Liver (tissue), 8 donors: ENCODE measurements at regions not wholly inside any gene's neighbourhood (a gene's known extent, or its start where the extent isn't known, plus 50 kb on each side); places are given as distances from the start of the nearest gene placed in this dataset.

Source experiments
- DNase-seq: peaks from one replicate; pipeline ENCODE4 v3.0.0-alpha.2; 2017; ENCODE audit warnings: low spot score
- H3K27ac ChIP-seq, 2 donors: one replicate each; pipeline ENCODE4 v1.7.0; 2013; ENCODE audit warnings: inconsistent platforms in 2 of 2, low read length in 2 of 2, control low read depth in 1 of 2, low read depth in 1 of 2, mild to moderate bottlenecking in 1 of 2
- H3K27me3 ChIP-seq, 4 donors: one replicate each; pipeline versions ENCODE4 v1.6.1 to v1.7.0; 2013; ENCODE audit warnings: low read length in 3 of 4, inconsistent platforms in 1 of 4, mild to moderate bottlenecking in 1 of 4, moderate library complexity in 1 of 4; ENCODE audit not compliant: control insufficient read depth in 4 of 4, insufficient read depth in 4 of 4
- H3K36me3 ChIP-seq, 4 donors: one replicate each; pipeline versions ENCODE4 v1.6.1 to v1.7.0; 2013; ENCODE audit warnings: low read length in 3 of 4, mild to moderate bottlenecking in 3 of 4, low read depth in 1 of 4, moderate library complexity in 1 of 4; ENCODE audit not compliant: control insufficient read depth in 4 of 4, insufficient read depth in 3 of 4
- H3K4me1 ChIP-seq, 4 donors: one replicate each; pipeline versions ENCODE4 v1.6.1 to v1.7.0; 2013; ENCODE audit warnings: low read length in 3 of 4, mild to moderate bottlenecking in 3 of 4, moderate library complexity in 1 of 4; ENCODE audit not compliant: control insufficient read depth in 4 of 4, insufficient read depth in 4 of 4
- H3K4me3 ChIP-seq, 3 donors: one replicate each; pipeline versions ENCODE4 v1.6.1 to v1.7.0; 2013; ENCODE audit warnings: low read length in 3 of 3, control low read depth in 1 of 3, low read depth in 1 of 3, mild to moderate bottlenecking in 1 of 3
- H3K9ac ChIP-seq, 2 donors: one replicate each; pipeline ENCODE4 v1.7.0; 2013; ENCODE audit warnings: low read length in 2 of 2, mild to moderate bottlenecking in 2 of 2, moderate library complexity in 2 of 2, control low read depth in 1 of 2, low read depth in 1 of 2
- H3K9me3 ChIP-seq, 4 donors: one replicate each; pipeline versions ENCODE4 v1.6.1 to v1.7.0; 2013; ENCODE audit warnings: low read length in 3 of 4; ENCODE audit not compliant: control insufficient read depth in 4 of 4
- ATF3 ChIP-seq: IDR thresholded peaks from 2 replicates; pipeline ENCODE4 v1.6.1; 2016; ENCODE audit warnings: antibody characterized with exemption
- CTCF ChIP-seq: fragments of 150-350 bp; IDR thresholded peaks from 2 replicates; pipeline ENCODE4 v1.5.1; 2017; ENCODE audit warnings: improper control_type of control experiment, low read depth, low read length; ENCODE audit not compliant: missing input control
- EGR1 ChIP-seq, 2 donors: IDR thresholded peaks; 2 replicates each; pipeline ENCODE4 v1.6.1; 2016 to 2018; ENCODE audit warnings: antibody characterized with exemption in 2 of 2, low read depth in 2 of 2
- FOXA1 ChIP-seq: IDR thresholded peaks from 2 replicates; pipeline ENCODE4 v1.6.1; 2016; ENCODE audit warnings: antibody characterized with exemption
- FOXA2 ChIP-seq: IDR thresholded peaks from 2 replicates; pipeline ENCODE4 v1.6.1; 2016; ENCODE audit warnings: antibody characterized with exemption
- GABPA ChIP-seq, 2 donors: IDR thresholded peaks in 1 of 2; conservative IDR thresholded peaks in 1 of 2; 2 replicates each; pipeline ENCODE4 v1.6.1; 2016; ENCODE audit warnings: antibody characterized with exemption in 2 of 2, mild to moderate bottlenecking in 1 of 2, moderate library complexity in 1 of 2
- HNF4A ChIP-seq, 2 donors: conservative IDR thresholded peaks; 2 replicates each; pipeline ENCODE4 v1.6.1; 2016; ENCODE audit warnings: antibody characterized with exemption in 2 of 2, mild to moderate bottlenecking in 2 of 2
- HNF4G ChIP-seq: IDR thresholded peaks from 2 replicates; pipeline ENCODE4 v1.6.1; 2016; ENCODE audit warnings: antibody characterized with exemption
- JUND ChIP-seq, 2 donors: IDR thresholded peaks; 2 replicates each; pipeline ENCODE4 v1.6.1; 2016; ENCODE audit warnings: antibody characterized with exemption in 2 of 2
- MAX ChIP-seq: IDR thresholded peaks from 2 replicates; pipeline ENCODE4 v1.6.1; 2016; ENCODE audit warnings: antibody characterized with exemption
- NR2F2 ChIP-seq: IDR thresholded peaks from 2 replicates; pipeline ENCODE4 v1.6.1; 2016; ENCODE audit warnings: antibody characterized with exemption
- RAD21 ChIP-seq, 2 donors: IDR thresholded peaks; 2 replicates each; pipeline ENCODE4 v1.6.1; 2016; ENCODE audit warnings: antibody characterized with exemption in 2 of 2, mild to moderate bottlenecking in 2 of 2
- REST ChIP-seq: IDR thresholded peaks from 2 replicates; pipeline ENCODE4 v1.6.1; 2016; ENCODE audit warnings: antibody characterized with exemption, mild to moderate bottlenecking
- RXRA ChIP-seq, 2 donors: IDR thresholded peaks; 2 replicates each; pipeline ENCODE4 v1.6.1; 2017 to 2018; ENCODE audit warnings: antibody characterized with exemption in 2 of 2, mild to moderate bottlenecking in 1 of 2
- ZBTB33 ChIP-seq: IDR thresholded peaks from 2 replicates; pipeline ENCODE4 v1.6.1; 2016; ENCODE audit warnings: antibody characterized with exemption
- WGBS: extraction: QIAGEN DNeasy Blood & Tissue Kit; methylation state at CpG from one replicate; pipeline ENCODE4 v1.1.7; 2013; 5-methylcytosine and 5-hydroxymethylcytosine counted together
- donor health status: healthy.
- donor health status: healthy.
- donor health status: healthy.
- donor health status: healthy.
- donor health status: healthy.

- 90% methylated on average over 4 of the region's 4 CpGs for WGBS
- H3K36me3 ChIP-seq, result no peaks in the 10 kb centered on the region
- peaks cover 0 to under 1% (median 0%) of the 10 kb centered on the region in 4 donors for H3K9me3 ChIP-seq
- TF ChIP-seq CTCF (no peak), FOXA1 (no peak), FOXA2 (no peak), HNF4A (conservative IDR thresholded peaks at IDR 0.05) (no peak), ATF3 (no peak), ZBTB33 (no peak), RAD21 (IDR thresholded peaks at IDR 0.05) (no peak), MAX (no peak), RXRA (IDR thresholded peaks at IDR 0.05) (no peak), HNF4G (no peak), GABPA (IDR thresholded peaks at IDR 0.05 in 1 of 2, conservative IDR thresholded peaks at IDR 0.05 in 1 of 2) (no peak), NR2F2 (no peak), REST (no peak), JUND (IDR thresholded peaks at IDR 0.05) (no peak), EGR1 (IDR thresholded peaks at IDR 0.05; ENCODE audit: low read depth in 2 of 2) (no peak)
- no peak for DNase-seq
- no peaks in the 10 kb centered on the region for H3K27me3 ChIP-seq
- H3K27ac ChIP-seq, result no peak overlapping the region
- no peak overlapping the region for H3K9ac ChIP-seq
- peaks cover 0 to 6% (median 0%) of the 10 kb centered on the region in 4 donors for H3K4me1 ChIP-seq
- H3K4me3 ChIP-seq, result no peak overlapping the region
These were observed 103.4 kb upstream of the KCNE2 start for GRCh38 chr21:34260277-34261008.
